Lower lobe of right lung (tissue), 2 donors: ENCODE measurements at regions not wholly inside any gene's neighbourhood (a gene's known extent, or its start where the extent isn't known, plus 50 kb on each side); places are given as distances from the start of the nearest gene placed in this dataset.

Experiments
- ATAC-seq, 2 donors: fragments of 200-7000 bp; cut with Tn5 transposase; one replicate each; pipeline ENCODE4 v1.9.1; 2020 to 2022; ENCODE audit warnings: mild to moderate bottlenecking in 2 of 2, moderate library complexity in 2 of 2
- DNase-seq: peaks from one replicate; pipeline ENCODE4 v3.0.0-alpha.2; 2020
- H3K27ac ChIP-seq: fragments of 200-600 bp; one replicate; pipeline ENCODE4 v1.8.0; 2022
- H3K27me3 ChIP-seq: fragments of 200-600 bp; one replicate; pipeline ENCODE4 v1.8.0; 2022; ENCODE audit warnings: low read depth
- H3K36me3 ChIP-seq: fragments of 200-600 bp; one replicate; pipeline ENCODE4 v1.8.0; 2022; ENCODE audit warnings: mild to moderate bottlenecking
- H3K4me1 ChIP-seq: fragments of 200-600 bp; one replicate; pipeline ENCODE4 v1.8.0; 2022
- H3K4me3 ChIP-seq: fragments of 200-600 bp; one replicate; pipeline ENCODE4 v1.8.0; 2022; ENCODE audit warnings: mild to moderate bottlenecking
- H3K9me3 ChIP-seq: fragments of 200-600 bp; one replicate; pipeline ENCODE4 v1.8.0; 2022
- intact Hi-C: fragments of 100-400 bp; cut with DNase I; formaldehyde crosslinking; loops from one replicate; pipeline ENCODE4 v1.11.0; 2022
- TF ChIP-seq, protein P1 (sequence below): fragments of 200-600 bp; IDR thresholded peaks from one replicate; pipeline ENCODE4 v1.8.0; 2022; ENCODE audit warnings: antibody characterized with exemption, mild to moderate bottlenecking
- donor health status: DM: no; HTN: yes; CAD: no; lungs with severe emphysema.

GRCh38 chr5:105544300-105544699 is 1981.7 kb upstream of the NUDT12 start:
- TF ChIP-seq, protein P1, sequence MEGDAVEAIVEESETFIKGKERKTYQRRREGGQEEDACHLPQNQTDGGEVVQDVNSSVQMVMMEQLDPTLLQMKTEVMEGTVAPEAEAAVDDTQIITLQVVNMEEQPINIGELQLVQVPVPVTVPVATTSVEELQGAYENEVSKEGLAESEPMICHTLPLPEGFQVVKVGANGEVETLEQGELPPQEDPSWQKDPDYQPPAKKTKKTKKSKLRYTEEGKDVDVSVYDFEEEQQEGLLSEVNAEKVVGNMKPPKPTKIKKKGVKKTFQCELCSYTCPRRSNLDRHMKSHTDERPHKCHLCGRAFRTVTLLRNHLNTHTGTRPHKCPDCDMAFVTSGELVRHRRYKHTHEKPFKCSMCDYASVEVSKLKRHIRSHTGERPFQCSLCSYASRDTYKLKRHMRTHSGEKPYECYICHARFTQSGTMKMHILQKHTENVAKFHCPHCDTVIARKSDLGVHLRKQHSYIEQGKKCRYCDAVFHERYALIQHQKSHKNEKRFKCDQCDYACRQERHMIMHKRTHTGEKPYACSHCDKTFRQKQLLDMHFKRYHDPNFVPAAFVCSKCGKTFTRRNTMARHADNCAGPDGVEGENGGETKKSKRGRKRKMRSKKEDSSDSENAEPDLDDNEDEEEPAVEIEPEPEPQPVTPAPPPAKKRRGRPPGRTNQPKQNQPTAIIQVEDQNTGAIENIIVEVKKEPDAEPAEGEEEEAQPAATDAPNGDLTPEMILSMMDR, result no peak
- H3K36me3 ChIP-seq, result no peaks in the 10 kb centered on the region
- intact Hi-C loops, result no loop called here
- H3K4me3 ChIP-seq, result no peak overlapping the region
- H3K27me3 ChIP-seq, result no peaks in the 10 kb centered on the region
- H3K9me3 ChIP-seq, result no peaks in the 10 kb centered on the region
- ATAC-seq, result no peak
- no peak overlapping the region for H3K27ac ChIP-seq
- H3K4me1 ChIP-seq, result no peaks in the 10 kb centered on the region
- no peak for DNase-seq

GRCh38 chr5:105536675-105537074 is 1974.1 kb upstream of the NUDT12 start:
- no peak for ATAC-seq
- H3K27ac ChIP-seq, result no peak overlapping the region
- H3K36me3 ChIP-seq, result no peaks in the 10 kb centered on the region
- intact Hi-C loops, result no loop called here
- H3K4me3 ChIP-seq, result no peak overlapping the region
- no peaks in the 10 kb centered on the region for H3K27me3 ChIP-seq
- TF ChIP-seq, protein P1, result no peak
- H3K4me1 ChIP-seq, result no peaks in the 10 kb centered on the region
- H3K9me3 ChIP-seq, result no peaks in the 10 kb centered on the region
- no peak for DNase-seq

DNA sequence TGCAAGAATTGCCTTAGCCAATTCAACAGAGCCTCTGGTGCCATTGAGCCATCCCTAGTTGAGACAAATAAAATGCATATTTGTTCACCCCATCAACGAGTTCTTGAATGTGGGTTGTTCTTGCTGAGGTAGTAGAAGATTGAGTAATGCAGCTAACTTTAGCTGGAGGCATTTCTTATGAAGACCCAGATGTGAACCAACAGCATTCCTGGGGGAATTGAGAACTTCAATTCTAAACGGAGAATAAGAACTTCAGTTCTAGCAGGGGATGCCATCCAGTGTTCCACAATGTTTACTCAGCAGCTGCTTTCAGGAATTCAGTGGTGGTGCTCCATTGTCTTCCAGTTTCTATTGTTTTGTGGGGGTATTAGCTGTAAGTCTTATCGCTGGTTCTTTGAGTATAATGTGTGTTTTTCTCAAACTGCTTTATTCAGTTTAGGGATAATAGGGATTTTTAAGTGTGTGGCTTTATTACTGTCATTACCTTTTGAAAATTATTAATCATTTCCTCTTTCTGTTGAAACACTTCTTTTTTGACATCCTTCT is 1968.2 kb upstream of the NUDT12 start:
- intact Hi-C loops, result no loop called here
- Histone ChIP-seq H3K36me3 (no peaks in the 10 kb centered on the region), H3K9me3 (no peaks in the 10 kb centered on the region), H3K4me1 (no peaks in the 10 kb centered on the region), H3K27ac (no peak overlapping the region), H3K27me3 (no peaks in the 10 kb centered on the region), H3K4me3 (no peak overlapping the region)
- DNase-seq (no peak), ATAC-seq (no peak)
- TF ChIP-seq, protein P1, result no peak

DNA sequence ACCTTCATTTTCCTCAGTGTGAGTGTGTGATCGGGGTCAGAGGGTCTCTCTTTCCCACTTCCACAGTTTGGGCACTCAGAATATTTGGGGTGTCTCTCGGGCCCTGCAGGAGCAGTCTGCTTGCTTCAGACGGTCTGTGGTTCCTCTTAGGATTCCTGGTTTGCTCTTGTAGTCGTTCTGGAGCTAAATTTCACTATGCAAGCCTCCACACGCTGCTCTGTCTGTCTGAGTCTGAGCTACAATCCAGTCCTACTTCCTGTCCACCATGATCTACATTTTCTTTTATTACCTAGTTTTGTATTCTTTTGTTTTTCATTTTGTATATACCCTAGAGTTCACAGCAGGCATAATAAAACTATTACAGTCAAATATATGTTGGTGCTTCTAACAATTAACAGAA is 1967.3 kb upstream of the NUDT12 start:
- no peaks in the 10 kb centered on the region for H3K27me3 ChIP-seq
- H3K9me3 ChIP-seq, result no peaks in the 10 kb centered on the region
- TF ChIP-seq, protein P1, result no peak
- H3K36me3 ChIP-seq, result no peaks in the 10 kb centered on the region
- H3K4me1 ChIP-seq, result no peaks in the 10 kb centered on the region
- ATAC-seq, result no peak
- intact Hi-C loops, result no loop called here
- no peak overlapping the region for H3K4me3 ChIP-seq
- no peak for DNase-seq
- no peak overlapping the region for H3K27ac ChIP-seq

- Histone ChIP-seq H3K27ac (no peak overlapping the region), H3K36me3 (no peaks in the 10 kb centered on the region), H3K4me1 (no peaks in the 10 kb centered on the region), H3K4me3 (no peak overlapping the region), H3K9me3 (no peaks in the 10 kb centered on the region), H3K27me3 (no peaks in the 10 kb centered on the region)
- no peak for ATAC-seq
- DNase-seq, result no peak
- TF ChIP-seq, protein P1, result no peak
- intact Hi-C loops, result no loop called here
These were observed 1945.9 kb upstream of the NUDT12 start for GRCh38 chr5:105508519-105508918.
